SK-N-SH (cell line): ENCODE measurements at regions not wholly inside any gene's neighbourhood (a gene's known extent, or its start where the extent isn't known, plus 50 kb on each side); places are given as distances from the start of the nearest gene placed in this dataset.

Experiments
- CTCF ChIA-PET: fragments of 300-600, 350-600 bp; formaldehyde crosslinking; extraction: SDS; loops from one replicate; lab custom pipeline; 2021; lab: Yijun Ruan, JAX
- POLR2A ChIA-PET: fragments of 350-600 bp; sonication (Branson Sonifier 250); formaldehyde crosslinking; extraction: SDS; loops from one replicate; lab custom pipeline; 2020; ENCODE audit warnings: antibody characterized with exemption, inconsistent platforms; lab: Yijun Ruan, JAX
- DNase-seq: peaks from one replicate; pipeline ENCODE4 v3.0.0; 2012
- H2AFZ ChIP-seq: fragments of 200-600 bp; sonication (generic); 2 replicates; pipeline ENCODE4 v1.8.1; 2016; ENCODE audit warnings: antibody characterized with exemption, mild to moderate bottlenecking, low read depth
- H3F3A ChIP-seq: fragments of 200-600 bp; sonication (generic); replicated peaks from 2 replicates; pipeline ENCODE3; 2016; ENCODE audit warnings: antibody characterized with exemption, mild to moderate bottlenecking; ENCODE audit not compliant: insufficient read depth
- H3K27ac ChIP-seq, 2 experiments: fragments of 200-500 bp in 1 of 2; fragments of 200-600 bp in 1 of 2; sonication (Bioruptor generic) in 1 of 2; sonication (generic), shearing (Covaris generic) in 1 of 2; 2 replicates each; pipeline versions ENCODE4 v1.5.1 to v1.6.1; 2014 to 2016; ENCODE audit warnings: low read depth in 2 of 2, inconsistent platforms in 1 of 2, low read length in 1 of 2, mild to moderate bottlenecking in 1 of 2, mixed read lengths in 1 of 2
- H3K27me3 ChIP-seq: fragments of 200-600 bp; sonication (generic), shearing (Covaris generic); 2 replicates; pipeline ENCODE4 v1.6.1; 2016; ENCODE audit warnings: mixed run types; ENCODE audit not compliant: insufficient read depth
- H3K36me3 ChIP-seq, 2 experiments: fragments of 200-500 bp in 1 of 2; fragments of 200-600 bp in 1 of 2; sonication (Bioruptor generic) in 1 of 2; sonication (generic) in 1 of 2; replicated peaks in 1 of 2; 2 replicates each; pipeline versions ENCODE3 to v1.5.1; 2014 to 2016; ENCODE audit warnings: low read length in 1 of 2, mild to moderate bottlenecking in 1 of 2; ENCODE audit not compliant: insufficient read depth in 2 of 2, control insufficient read depth in 1 of 2
- H3K4me1 ChIP-seq, 2 experiments: fragments of 200-500 bp in 1 of 2; fragments of 200-600 bp in 1 of 2; sonication (Bioruptor generic) in 1 of 2; sonication (generic), shearing (Covaris generic) in 1 of 2; 2 replicates each; pipeline versions ENCODE4 v1.5.1 to v1.6.1; 2014 to 2016; ENCODE audit warnings: low read depth in 1 of 2, low read length in 1 of 2, mixed run types in 1 of 2; ENCODE audit not compliant: insufficient read depth in 2 of 2, control insufficient read depth in 1 of 2
- H3K4me2 ChIP-seq: fragments of 200-600 bp; sonication (generic), shearing (Covaris generic); 2 replicates; pipeline ENCODE4 v1.6.1; 2017; ENCODE audit warnings: mixed run types
- H3K4me3 ChIP-seq, 2 experiments: fragments of 200-500 bp in 1 of 2; fragments of 200-600 bp in 1 of 2; sonication (Bioruptor generic) in 1 of 2; sonication (generic), shearing (Covaris generic) in 1 of 2; 2 replicates each; pipeline versions ENCODE4 v1.5.1 to v1.8.1; 2014 to 2016; ENCODE audit warnings: low read depth in 2 of 2, inconsistent platforms in 1 of 2, low read length in 1 of 2, mild to moderate bottlenecking in 1 of 2, mixed read lengths in 1 of 2, moderate library complexity in 1 of 2
- H3K79me2 ChIP-seq: fragments of 200-600 bp; sonication (generic); 2 replicates; pipeline ENCODE4 v1.8.1; 2017; ENCODE audit warnings: mild to moderate bottlenecking; ENCODE audit not compliant: insufficient read depth
- H3K9ac ChIP-seq: fragments of 200-600 bp; sonication (generic); 2 replicates; pipeline ENCODE4 v1.6.1; 2017; ENCODE audit warnings: mixed run types
- H3K9me2 ChIP-seq: fragments of 200-600 bp; sonication (generic); 2 replicates; pipeline ENCODE4 v1.6.1; 2017; ENCODE audit warnings: mixed run types
- H3K9me3 ChIP-seq: fragments of 200-600 bp; sonication (generic); 2 replicates; pipeline ENCODE4 v1.6.1; 2017; ENCODE audit warnings: mixed run types, mild to moderate bottlenecking, moderate library complexity
- H4K20me1 ChIP-seq: fragments of 200-600 bp; sonication (generic); 2 replicates; pipeline ENCODE4 v1.6.1; 2017; ENCODE audit warnings: mild to moderate bottlenecking, mixed run types; ENCODE audit not compliant: insufficient read depth
- CTCF ChIP-seq: fragments of 200-600 bp; sonication (generic); IDR thresholded peaks from 2 replicates; pipeline ENCODE4 v1.6.1; 2017; ENCODE audit warnings: antibody characterized with exemption, mild to moderate bottlenecking, moderate library complexity
- FOXM1 ChIP-seq: IDR thresholded peaks from 2 replicates; pipeline ENCODE4 v1.4.0; 2012; ENCODE audit warnings: low read depth, mild to moderate bottlenecking
- GATA2 ChIP-seq: sonication (generic); formaldehyde crosslinking; IDR thresholded peaks from 2 replicates; pipeline ENCODE4 v1.5.0; 2020; ENCODE audit warnings: mild to moderate bottlenecking, missing genetic modification reagents
- MEF2A ChIP-seq: IDR thresholded peaks from 2 replicates; pipeline ENCODE4 v1.4.0; 2012; ENCODE audit warnings: low read depth, borderline replicate concordance
- NRF1 ChIP-seq: IDR thresholded peaks from 2 replicates; pipeline ENCODE4 v1.6.1; 2012; ENCODE audit warnings: low read depth, mild to moderate bottlenecking, low read length
- SIN3A ChIP-seq: IDR thresholded peaks from 2 replicates; pipeline ENCODE4 v1.6.1; 2012; ENCODE audit warnings: low read depth, mild to moderate bottlenecking, low read length, moderate library complexity, borderline replicate concordance
- SMC3 ChIP-seq: IDR thresholded peaks from 2 replicates; pipeline ENCODE4 v1.6.1; 2012; ENCODE audit warnings: low read depth, low read length, improper control_type of control experiment
- TEAD4 ChIP-seq: IDR thresholded peaks from 2 replicates; pipeline ENCODE4 v1.4.0; 2012; ENCODE audit warnings: mild to moderate bottlenecking, borderline replicate concordance; ENCODE audit not compliant: insufficient read depth
- USF1 ChIP-seq: IDR thresholded peaks from 2 replicates; pipeline ENCODE4 v1.4.0; 2012; ENCODE audit warnings: low read depth, borderline replicate concordance
- YY1 ChIP-seq: IDR thresholded peaks from 2 replicates; pipeline ENCODE4 v1.4.0; 2012; ENCODE audit warnings: low read depth, mild to moderate bottlenecking
- WGBS: methylation state at CpG from one replicate; pipeline ENCODE4 v1.1.6; 2017; ENCODE audit warnings: low lambda C conversion rate; 5-methylcytosine and 5-hydroxymethylcytosine counted together
- TF ChIP-seq, protein P1 (sequence below): IDR thresholded peaks from 2 replicates; pipeline ENCODE4 v1.4.0; 2012; ENCODE audit warnings: low read depth, borderline replicate concordance
- TF ChIP-seq, protein P2 (sequence below): IDR thresholded peaks from 2 replicates; pipeline ENCODE4 v1.4.0; 2012; ENCODE audit warnings: low read depth

GRCh38 chr18:44098551-44099098 lies 582.1 kb upstream of the SETBP1 start:
- H3K27me3 ChIP-seq: no peaks in the 10 kb centered on the region
- no peak overlapping the region for H3K27ac ChIP-seq
- no peaks in the 10 kb centered on the region for H3K9me3 ChIP-seq
- H3K79me2 ChIP-seq: no peaks in the 10 kb centered on the region
- no peaks in the 10 kb centered on the region for H3F3A ChIP-seq
- no peak overlapping the region for H2AFZ ChIP-seq
- TF ChIP-seq NRF1 (no peak), SMC3 (peak; percentile 17), CTCF (peak; percentile 61)
- CTCF ChIA-PET: interaction anchor here (0.6 to 1.7 kb wide), 5 partner anchors 9 to 1117 kb away, joined by 3 read pairs; no protein-coding TSS in a partner anchor
- WGBS: 78% methylated on average over 3 of the region's 4 CpGs
- no peak for DNase-seq
- no peak overlapping the region for H3K4me2 ChIP-seq
- POLR2A ChIA-PET: no interaction called here
- peak overlapping the region in 1 of 2 experiments; percentile 20; a peak in 1 of 4 replicates for H3K4me3 ChIP-seq
- no peak overlapping the region for H3K9ac ChIP-seq
- no peaks in the 10 kb centered on the region for H3K36me3 ChIP-seq
- H3K4me1 ChIP-seq: no peaks in the 10 kb centered on the region
- no peaks in the 10 kb centered on the region for H3K9me2 ChIP-seq
- H4K20me1 ChIP-seq: no peaks in the 10 kb centered on the region

DNA sequence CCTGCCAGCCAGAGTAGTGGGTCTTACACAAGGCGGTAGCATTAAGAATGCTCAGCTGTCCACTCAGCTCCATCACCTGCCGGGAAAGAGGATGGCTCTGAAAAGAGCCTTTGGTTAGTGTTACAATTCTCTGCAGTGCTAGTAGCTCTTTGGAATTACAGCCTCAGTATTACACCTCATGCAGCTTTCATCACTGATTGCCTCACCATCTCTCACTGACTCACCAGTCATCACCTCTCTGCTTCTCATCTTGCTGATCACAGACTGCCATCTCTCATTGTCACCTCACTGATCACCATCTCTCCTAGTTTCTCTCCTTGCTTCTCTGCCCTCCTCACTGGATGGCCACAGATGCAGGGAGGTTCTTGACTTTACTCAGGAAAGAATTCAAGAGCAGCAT lies 573.5 kb upstream of the SETBP1 start:
- CTCF ChIA-PET: interaction anchor here (1.0 kb wide), 1 partner anchor 9 kb away, joined by 3 read pairs; no protein-coding TSS in a partner anchor
- no CpG with 5 or more reads among the region's 2 CpGs for WGBS
- POLR2A ChIA-PET: no interaction called here

GRCh38 chr18:44111337-44111736 lies 569.4 kb upstream of the SETBP1 start:
- Histone ChIP-seq H3K9me3 (no peaks in the 10 kb centered on the region), H3K4me3 (no peak overlapping the region), H3F3A (no peaks in the 10 kb centered on the region), H3K4me2 (no peak overlapping the region), H2AFZ (no peak overlapping the region), H3K27ac (no peak overlapping the region), H4K20me1 (no peaks in the 10 kb centered on the region), H3K4me1 (no peaks in the 10 kb centered on the region), H3K9me2 (no peaks in the 10 kb centered on the region), H3K27me3 (no peaks in the 10 kb centered on the region), H3K79me2 (no peaks in the 10 kb centered on the region), H3K36me3 (no peaks in the 10 kb centered on the region), H3K9ac (no peak overlapping the region)
- POLR2A ChIA-PET: no interaction called here
- CTCF ChIA-PET: interaction anchor here (1.0 to 1.7 kb wide), 2 partner anchors 19 to 490 kb away, joined by 3 to 7 read pairs; no protein-coding TSS in a partner anchor
- DNase-seq: no peak
- TF ChIP-seq SIN3A: no peak
- TF ChIP-seq, protein P1, sequence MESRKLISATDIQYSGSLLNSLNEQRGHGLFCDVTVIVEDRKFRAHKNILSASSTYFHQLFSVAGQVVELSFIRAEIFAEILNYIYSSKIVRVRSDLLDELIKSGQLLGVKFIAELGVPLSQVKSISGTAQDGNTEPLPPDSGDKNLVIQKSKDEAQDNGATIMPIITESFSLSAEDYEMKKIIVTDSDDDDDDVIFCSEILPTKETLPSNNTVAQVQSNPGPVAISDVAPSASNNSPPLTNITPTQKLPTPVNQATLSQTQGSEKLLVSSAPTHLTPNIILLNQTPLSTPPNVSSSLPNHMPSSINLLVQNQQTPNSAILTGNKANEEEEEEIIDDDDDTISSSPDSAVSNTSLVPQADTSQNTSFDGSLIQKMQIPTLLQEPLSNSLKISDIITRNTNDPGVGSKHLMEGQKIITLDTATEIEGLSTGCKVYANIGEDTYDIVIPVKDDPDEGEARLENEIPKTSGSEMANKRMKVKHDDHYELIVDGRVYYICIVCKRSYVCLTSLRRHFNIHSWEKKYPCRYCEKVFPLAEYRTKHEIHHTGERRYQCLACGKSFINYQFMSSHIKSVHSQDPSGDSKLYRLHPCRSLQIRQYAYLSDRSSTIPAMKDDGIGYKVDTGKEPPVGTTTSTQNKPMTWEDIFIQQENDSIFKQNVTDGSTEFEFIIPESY: no peak
- no peak for TF ChIP-seq FOXM1
- TF ChIP-seq MEF2A: no peak
- TF ChIP-seq YY1: no peak
- no peak for TF ChIP-seq TEAD4
- TF ChIP-seq, protein P2, sequence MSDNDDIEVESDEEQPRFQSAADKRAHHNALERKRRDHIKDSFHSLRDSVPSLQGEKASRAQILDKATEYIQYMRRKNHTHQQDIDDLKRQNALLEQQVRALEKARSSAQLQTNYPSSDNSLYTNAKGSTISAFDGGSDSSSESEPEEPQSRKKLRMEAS: no peak

More for the DNA sequence above, 573.5 kb upstream of the SETBP1 start:
- no peaks in the 10 kb centered on the region for H3F3A ChIP-seq
- H3K36me3 ChIP-seq: no peaks in the 10 kb centered on the region
- H3K9me2 ChIP-seq: no peaks in the 10 kb centered on the region
- H3K79me2 ChIP-seq: no peaks in the 10 kb centered on the region
- no peaks in the 10 kb centered on the region for H4K20me1 ChIP-seq
- no peak overlapping the region for H3K4me3 ChIP-seq
- H3K9ac ChIP-seq: no peak overlapping the region
- no peak overlapping the region for H2AFZ ChIP-seq
- H3K27me3 ChIP-seq: no peaks in the 10 kb centered on the region
- TF ChIP-seq USF1: no peak
- TF ChIP-seq GATA2 (CRISPR knock-in tag): no peak
- TF ChIP-seq SMC3: no peak
- TF ChIP-seq NRF1: no peak
- no peak overlapping the region for H3K4me2 ChIP-seq
- no peak for DNase-seq
- no peak overlapping the region for H3K27ac ChIP-seq
- no peaks in the 10 kb centered on the region for H3K9me3 ChIP-seq
- H3K4me1 ChIP-seq: no peaks in the 10 kb centered on the region
